Skeletal muscle tissue (tissue), 3 donors: ENCODE measurements at regions not wholly inside any gene's neighbourhood (a gene's known extent, or its start where the extent isn't known, plus 50 kb on each side); places are given as distances from the start of the nearest gene placed in this dataset.
"Not testable (repeated sequence)": the region's sequence is repeated elsewhere in the genome, so short reads cannot be mapped to it uniquely, and the experiment has no call there.

Experiments used
- H3K27ac ChIP-seq: one replicate; pipeline ENCODE4 v1.7.0; 2013; ENCODE audit warnings: mild to moderate bottlenecking, low read depth, low read length, inconsistent platforms
- H3K27me3 ChIP-seq, 3 donors: one replicate each; pipeline ENCODE4 v1.7.0; 2013; ENCODE audit warnings: low read length in 3 of 3; ENCODE audit not compliant: control insufficient read depth in 3 of 3, insufficient read depth in 3 of 3
- H3K36me3 ChIP-seq, 3 donors: one replicate each; pipeline ENCODE4 v1.7.0; 2013; ENCODE audit warnings: low read length in 3 of 3; ENCODE audit not compliant: control insufficient read depth in 3 of 3, insufficient read depth in 3 of 3
- H3K4me1 ChIP-seq, 3 donors: one replicate each; pipeline ENCODE4 v1.7.0; 2013; ENCODE audit warnings: low read length in 3 of 3, mild to moderate bottlenecking in 3 of 3; ENCODE audit not compliant: control insufficient read depth in 3 of 3, insufficient read depth in 3 of 3
- H3K4me3 ChIP-seq, 3 donors: one replicate each; pipeline ENCODE4 v1.7.0; 2013; ENCODE audit warnings: low read length in 3 of 3
- H3K9ac ChIP-seq, 3 donors: one replicate each; pipeline ENCODE4 v1.7.0; 2013; ENCODE audit warnings: low read length in 3 of 3, mild to moderate bottlenecking in 3 of 3, moderate library complexity in 2 of 3, low read depth in 1 of 3
- H3K9me3 ChIP-seq, 3 donors: one replicate each; pipeline ENCODE4 v1.7.0; 2013; ENCODE audit warnings: low read length in 3 of 3; ENCODE audit not compliant: control insufficient read depth in 3 of 3
- donor health status: Osteomylitis.

DNA sequence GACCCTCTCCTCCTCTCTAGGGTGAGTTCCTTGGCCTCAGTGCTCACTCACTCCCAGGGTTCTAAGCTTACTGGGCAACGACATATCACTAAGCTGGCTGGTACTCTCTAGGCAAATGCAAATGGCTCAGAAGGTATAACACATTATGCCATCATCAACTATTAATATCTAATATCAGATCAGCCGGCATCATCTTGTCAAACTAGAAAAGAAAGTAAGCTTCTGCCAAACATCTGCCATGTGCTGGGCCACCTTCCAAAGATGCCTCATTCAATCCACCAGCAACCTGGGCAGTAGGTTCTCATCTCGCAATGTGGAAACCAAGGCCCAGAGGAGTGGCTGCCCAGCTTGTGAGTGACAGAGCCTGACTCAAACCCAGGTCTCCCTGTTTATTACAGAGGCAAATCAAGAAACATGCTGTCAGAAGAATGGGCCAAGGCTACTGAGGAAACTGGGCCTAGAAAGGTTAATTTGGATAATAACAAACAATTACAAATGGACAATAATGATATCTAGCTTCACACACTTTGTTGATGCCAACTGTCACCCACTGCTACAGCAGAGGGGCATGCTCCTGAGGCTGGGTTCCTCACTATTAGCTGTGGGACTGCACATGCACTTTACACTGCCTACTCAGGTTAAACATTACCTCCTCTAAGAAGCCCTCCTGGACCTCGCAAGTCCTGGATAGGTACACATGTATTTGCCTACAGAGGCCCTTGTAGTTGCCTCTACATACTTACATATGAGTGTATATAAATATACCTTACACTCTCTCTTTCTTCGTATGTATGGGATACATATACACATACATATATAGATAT, 183.3 kb upstream of the JUN start:
- Histone ChIP-seq H3K27me3 (no peaks in the 10 kb centered on the region), H3K27ac (peak overlapping the region; percentile 49), H3K4me3 (peak overlapping the region in 1 of 3 donors; percentile 0), H3K4me1 (peaks cover 38 to 55% (median 49%) of the 10 kb centered on the region in 3 donors), H3K9ac (no peak overlapping the region), H3K36me3 (no peaks in the 10 kb centered on the region), H3K9me3 (no peaks in the 10 kb centered on the region)

GRCh38 chr1:58968360-58968952, 184.6 kb upstream of the JUN start:
- Histone ChIP-seq H3K9ac (peak overlapping the region; percentile 71 to 77 (median 72)), H3K4me1 (peaks cover 40 to 61% (median 57%) of the 10 kb centered on the region in 3 donors), H3K4me3 (peak overlapping the region in 2 of 3 donors; percentile 30 to 41), H3K27ac (peak overlapping the region; percentile 95), H3K36me3 (no peaks in the 10 kb centered on the region), H3K9me3 (no peaks in the 10 kb centered on the region), H3K27me3 (no peaks in the 10 kb centered on the region)

DNA sequence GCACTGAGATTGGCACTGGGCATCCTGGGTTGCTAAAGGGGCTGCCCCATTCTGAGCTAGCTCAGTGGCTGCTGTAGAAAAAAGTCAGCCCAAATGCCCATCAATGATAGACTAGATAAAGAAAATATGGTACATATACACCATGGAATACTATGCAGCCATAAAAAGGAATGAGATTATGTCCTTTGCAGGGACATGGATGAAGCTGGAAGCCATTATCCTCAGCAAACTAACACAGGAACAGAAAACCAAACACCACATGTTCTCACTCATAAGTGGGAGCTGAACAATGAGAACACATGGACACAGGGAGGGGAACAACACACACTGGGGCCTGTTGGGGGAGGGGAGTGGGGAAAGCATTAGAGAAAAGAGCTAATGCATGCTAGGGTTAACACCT, 185.3 kb upstream of the JUN start:
- not testable (repeated sequence) for H3K4me3 ChIP-seq, H3K9me3 ChIP-seq, H3K36me3 ChIP-seq, H3K9ac ChIP-seq, H3K27me3 ChIP-seq
- peaks cover 40 to 61% (median 57%) of the 10 kb centered on the region in 3 donors for H3K4me1 ChIP-seq
- peak overlapping the region; percentile 95 for H3K27ac ChIP-seq

GRCh38 chr1:58971629-58972140, 187.8 kb upstream of the JUN start:
- Histone ChIP-seq H3K4me3 (peak overlapping the region in 1 of 3 donors; percentile 22), H3K27ac (peak overlapping the region; percentile 85), H3K36me3 (no peaks in the 10 kb centered on the region), H3K4me1 (peaks cover 28 to 45% (median 40%) of the 10 kb centered on the region in 3 donors), H3K27me3 (no peaks in the 10 kb centered on the region), H3K9me3 (no peaks in the 10 kb centered on the region), H3K9ac (peak overlapping the region in 2 of 3 donors; percentile 54 to 74)

DNA sequence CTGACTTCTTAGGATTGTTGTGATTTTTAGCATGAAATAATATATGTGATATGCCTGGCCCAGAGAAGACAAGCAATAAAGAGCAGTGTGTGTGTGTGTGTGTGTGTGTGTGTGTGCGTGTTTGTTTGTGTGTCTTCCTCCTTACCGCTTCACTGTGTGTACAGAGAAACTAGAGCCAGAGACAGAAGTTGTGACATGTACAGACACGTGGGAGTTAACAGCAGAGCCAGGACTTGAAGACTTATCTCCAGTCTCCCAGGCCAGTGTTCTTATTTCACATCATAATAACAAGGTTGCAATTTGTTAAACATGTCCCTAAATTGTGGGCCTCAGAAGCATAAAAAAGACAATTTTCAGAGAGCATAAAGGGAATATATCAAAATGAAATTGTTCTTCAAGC, 192.0 kb upstream of the JUN start:
- peaks cover 9 to 27% (median 19%) of the 10 kb centered on the region in 3 donors for H3K4me1 ChIP-seq
- H3K27me3 ChIP-seq, result no peaks in the 10 kb centered on the region
- H3K36me3 ChIP-seq, result no peaks in the 10 kb centered on the region
- H3K9ac ChIP-seq, result no peak overlapping the region
- no peak overlapping the region for H3K27ac ChIP-seq
- H3K4me3 ChIP-seq, result no peak overlapping the region
- H3K9me3 ChIP-seq, result no peaks in the 10 kb centered on the region

- Histone ChIP-seq H3K27ac (no peak overlapping the region), H3K27me3 (no peaks in the 10 kb centered on the region), H3K4me3 (no peak overlapping the region), H3K4me1 (peaks cover 10 to 23% (median 17%) of the 10 kb centered on the region in 3 donors), H3K9ac (no peak overlapping the region), H3K36me3 (no peaks in the 10 kb centered on the region), H3K9me3 (no peaks in the 10 kb centered on the region)
Measured at GRCh38 chr1:58976294-58976693, 192.4 kb upstream of the JUN start.

DNA sequence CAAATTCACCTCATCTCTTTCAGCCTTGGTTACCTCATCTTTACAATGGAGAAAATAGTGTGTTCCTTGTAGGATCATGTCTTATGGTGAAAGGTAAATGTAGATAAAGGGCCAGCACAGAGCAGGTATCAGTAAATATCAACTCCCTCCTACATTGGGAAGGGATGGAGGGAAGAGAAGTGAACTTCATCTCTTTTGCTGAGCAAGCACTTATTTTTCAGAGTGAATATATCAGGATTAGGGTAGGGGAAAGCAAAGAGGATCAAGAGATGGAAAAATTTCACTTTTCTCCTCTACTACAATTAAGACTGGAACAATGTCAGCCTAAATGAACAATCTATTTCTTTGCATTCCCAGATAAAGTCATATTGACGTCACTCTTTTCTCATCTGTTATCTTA, 193.8 kb upstream of the JUN start:
- no peak overlapping the region for H3K4me3 ChIP-seq
- H3K27me3 ChIP-seq, result no peaks in the 10 kb centered on the region
- no peak overlapping the region for H3K9ac ChIP-seq
- peaks cover 14 to 24% (median 15%) of the 10 kb centered on the region in 3 donors for H3K4me1 ChIP-seq
- no peaks in the 10 kb centered on the region for H3K36me3 ChIP-seq
- H3K9me3 ChIP-seq, result no peaks in the 10 kb centered on the region
- H3K27ac ChIP-seq, result no peak overlapping the region

GRCh38 chr1:58978096-58978495, 194.2 kb upstream of the JUN start:
- Histone ChIP-seq H3K27ac (no peak overlapping the region), H3K9me3 (no peaks in the 10 kb centered on the region), H3K4me1 (peaks cover 13 to 26% (median 20%) of the 10 kb centered on the region in 3 donors), H3K36me3 (no peaks in the 10 kb centered on the region), H3K4me3 (no peak overlapping the region), H3K9ac (no peak overlapping the region), H3K27me3 (no peaks in the 10 kb centered on the region)

DNA sequence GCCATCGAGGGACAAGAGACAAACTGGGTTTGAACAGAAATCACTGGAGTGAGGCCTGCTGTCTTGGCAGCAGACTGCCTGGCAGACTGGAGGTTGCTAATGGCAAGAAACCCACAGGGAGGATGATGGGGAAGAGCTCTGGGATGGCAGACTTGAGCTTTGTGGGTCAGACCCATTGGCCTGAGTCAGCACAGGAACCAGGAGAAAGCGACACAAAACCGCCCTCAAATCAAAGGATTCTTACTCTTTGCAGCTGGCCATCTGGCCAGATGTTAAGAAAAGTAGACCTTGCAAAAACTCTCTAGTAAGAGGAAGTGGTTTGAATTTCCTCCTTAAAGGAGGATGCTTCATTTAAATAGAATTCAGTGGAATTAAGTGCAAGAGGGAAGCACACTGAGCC, 195.2 kb upstream of the JUN start:
- H3K9ac ChIP-seq, result no peak overlapping the region
- H3K27ac ChIP-seq, result no peak overlapping the region
- no peaks in the 10 kb centered on the region for H3K27me3 ChIP-seq
- peaks cover 21 to 36% (median 27%) of the 10 kb centered on the region in 3 donors for H3K4me1 ChIP-seq
- no peak overlapping the region for H3K4me3 ChIP-seq
- no peaks in the 10 kb centered on the region for H3K9me3 ChIP-seq
- H3K36me3 ChIP-seq, result no peaks in the 10 kb centered on the region

DNA sequence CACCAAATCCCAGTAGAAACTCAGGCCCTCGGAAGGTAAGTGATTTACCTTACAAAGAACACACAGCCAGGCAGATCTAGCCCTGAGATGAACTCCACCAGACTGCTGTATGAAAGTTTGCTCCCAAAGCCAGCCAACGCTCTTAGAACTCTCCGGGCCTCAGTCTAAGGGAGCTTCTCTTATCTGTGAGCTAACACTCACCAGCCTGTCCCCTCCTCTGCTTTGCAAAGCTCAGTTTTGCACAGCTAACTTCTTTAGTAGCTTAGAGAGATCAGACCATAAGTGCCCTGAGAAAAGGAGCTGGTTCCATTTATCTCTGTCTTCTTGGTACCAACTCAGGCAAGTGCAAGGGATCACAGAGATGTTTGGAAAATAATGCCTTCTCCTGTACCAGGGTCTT, 195.8 kb upstream of the JUN start:
- Histone ChIP-seq H3K27ac (no peak overlapping the region), H3K9me3 (no peaks in the 10 kb centered on the region), H3K4me1 (peaks cover 21 to 34% (median 27%) of the 10 kb centered on the region in 3 donors), H3K36me3 (no peaks in the 10 kb centered on the region), H3K9ac (no peak overlapping the region), H3K27me3 (no peaks in the 10 kb centered on the region), H3K4me3 (no peak overlapping the region)
